Endothelial cell of umbilical vein (primary cell): ENCODE measurements at regions not wholly inside any gene's neighbourhood (a gene's known extent, or its start where the extent isn't known, plus 50 kb on each side); places are given as distances from the start of the nearest gene placed in this dataset.

Source experiments
- BruUV-seq: library from RNA; stranded (reverse); fragments of 400-500 nt; replicated peaks from 2 replicates; lab custom pipeline; 2021; lab: Mats Ljungman, UMichigan
- CTCF ChIA-PET: fragments of 300-600, 350-600 bp; sonication (Branson Sonifier 250); formaldehyde crosslinking; loops from one replicate; lab custom pipeline; 2021; ENCODE audit warnings: antibody characterized with exemption, inconsistent platforms; lab: Charles Lee
- POLR2A ChIA-PET: fragments of 300-600, 350-600 bp; sonication (Branson Sonifier 250); formaldehyde crosslinking; loops from one replicate; lab custom pipeline; 2021; ENCODE audit warnings: antibody characterized with exemption, inconsistent platforms; lab: Charles Lee
- DNase-seq: peaks from one replicate; pipeline ENCODE4 v3.0.0-alpha.2; 2011; ENCODE audit warnings: low read depth, low spot score
- FAIRE-seq: peaks from 2 replicates; lab custom pipeline; 2011; peaks lifted over from hg19 to GRCh38; lab: Jason Lieb, UNC
- H2AFZ ChIP-seq: 2 replicates; pipeline ENCODE4 v1.6.0; 2012; ENCODE audit warnings: low read depth, low read length, control low read depth, inconsistent platforms
- H3K27ac ChIP-seq: 2 replicates; pipeline ENCODE4 v1.5.1; 2011; ENCODE audit warnings: low read depth, mild to moderate bottlenecking, control low read depth, low read length, moderate library complexity; ENCODE audit not compliant: insufficient read depth
- H3K27me3 ChIP-seq, 2 experiments: 2 replicates each; pipeline versions ENCODE4 v1.6.0 to v1.6.1; 2011; ENCODE audit warnings: low read length in 2 of 2, mixed read lengths in 1 of 2; ENCODE audit not compliant: control insufficient read depth in 2 of 2, insufficient read depth in 2 of 2
- H3K36me3 ChIP-seq, 2 experiments: 2 replicates in 1 of 2; 3 replicates in 1 of 2; pipeline ENCODE4 v1.5.1; 2011; ENCODE audit warnings: low read length in 2 of 2, mild to moderate bottlenecking in 1 of 2, moderate library complexity in 1 of 2; ENCODE audit not compliant: control insufficient read depth in 2 of 2, insufficient read depth in 2 of 2; ENCODE audit errors: extremely low read depth in 1 of 2
- H3K4me1 ChIP-seq: 3 replicates; pipeline ENCODE4 v1.5.1; 2011; ENCODE audit warnings: mild to moderate bottlenecking, low read length; ENCODE audit not compliant: control insufficient read depth, insufficient read depth; ENCODE audit errors: extremely low read depth
- H3K4me2 ChIP-seq: 2 replicates; pipeline ENCODE4 v1.6.1; 2011; ENCODE audit warnings: low read length, control low read depth, mixed read lengths; ENCODE audit not compliant: insufficient read depth
- H3K4me3 ChIP-seq, 3 experiments: fragments of 200-600 bp in 1 of 3; sonication (generic), shearing (Covaris generic) in 1 of 3; replicated peaks in 1 of 3; 2 replicates each; pipeline ENCODE4 v1.5.1; 2011 to 2016; ENCODE audit warnings: control low read depth in 3 of 3, low read length in 3 of 3, mild to moderate bottlenecking in 2 of 3, inconsistent platforms in 1 of 3, low read depth in 1 of 3, moderate library complexity in 1 of 3; ENCODE audit not compliant: insufficient read depth in 1 of 3
- H3K79me2 ChIP-seq: 2 replicates; pipeline ENCODE4 v1.6.0; 2012; ENCODE audit warnings: low read length, inconsistent platforms; ENCODE audit not compliant: control insufficient read depth, insufficient read depth
- H3K9ac ChIP-seq: replicated peaks from 2 replicates; pipeline ENCODE3; 2011; ENCODE audit warnings: low read length, control low read depth; ENCODE audit not compliant: insufficient read depth; ENCODE audit errors: extremely low read depth
- H3K9me1 ChIP-seq: replicated peaks from 3 replicates; pipeline ENCODE4 v1.6.0; 2011; ENCODE audit warnings: mild to moderate bottlenecking, low read length; ENCODE audit not compliant: control insufficient read depth, insufficient read depth; ENCODE audit errors: extremely low read depth
- H3K9me3 ChIP-seq: replicated peaks from 2 replicates; pipeline ENCODE4 v1.5.1; 2012; ENCODE audit warnings: low read length, inconsistent platforms; ENCODE audit not compliant: control insufficient read depth, insufficient read depth
- H4K20me1 ChIP-seq: replicated peaks from 2 replicates; pipeline ENCODE3; 2011; ENCODE audit warnings: mild to moderate bottlenecking, low read length; ENCODE audit not compliant: control insufficient read depth, insufficient read depth; ENCODE audit errors: extremely low read depth
- CTCF ChIP-seq, 2 donors: IDR thresholded peaks; 1 replicate in 1 of 2; 2 replicates in 1 of 2; pipeline ENCODE4 v1.5.1; 2011; ENCODE audit warnings: low read length in 2 of 2, mild to moderate bottlenecking in 2 of 2, moderate library complexity in 2 of 2, control low read depth in 1 of 2, inconsistent platforms in 1 of 2, low read depth in 1 of 2; ENCODE audit not compliant: insufficient read depth in 1 of 2; ENCODE audit errors: extremely low read depth in 1 of 2
- EZH2 ChIP-seq: IDR thresholded peaks from 2 replicates; pipeline ENCODE4 v1.6.1; 2012; ENCODE audit warnings: borderline replicate concordance, low read depth, mild to moderate bottlenecking, moderate library complexity, low read length, inconsistent platforms; ENCODE audit not compliant: severe bottlenecking
- FOS ChIP-seq: IDR thresholded peaks from 2 replicates; pipeline ENCODE4 v1.6.1; 2011; ENCODE audit warnings: mild to moderate bottlenecking, low read length, moderate library complexity, borderline replicate concordance; ENCODE audit not compliant: insufficient read depth
- GATA2 ChIP-seq: IDR thresholded peaks from 2 replicates; pipeline ENCODE4 v1.7.0; 2011; ENCODE audit warnings: low read depth, mild to moderate bottlenecking, moderate library complexity, mixed read lengths, low read length; ENCODE audit not compliant: insufficient read length, insufficient read depth
- JUN ChIP-seq: IDR thresholded peaks from 2 replicates; pipeline ENCODE4 v1.6.1; 2011; ENCODE audit warnings: borderline replicate concordance, low read depth; ENCODE audit not compliant: insufficient read length, insufficient read depth
- MAX ChIP-seq: IDR thresholded peaks from 2 replicates; pipeline ENCODE4 v1.6.1; 2011; ENCODE audit not compliant: insufficient read depth, insufficient read length
- MYC ChIP-seq: IDR thresholded peaks from one replicate; pipeline ENCODE4 v1.6.1; 2011; ENCODE audit warnings: mild to moderate bottlenecking, low read depth, low read length
- POLR2A ChIP-seq: IDR thresholded peaks from 2 replicates; pipeline ENCODE4 v1.6.1; 2012; ENCODE audit warnings: low read depth, mild to moderate bottlenecking, control low read depth, low read length
- POLR2AphosphoS5 ChIP-seq: IDR thresholded peaks from 2 replicates; pipeline ENCODE4 v1.6.1; 2012; ENCODE audit warnings: low read depth, mild to moderate bottlenecking, control low read depth, low read length, moderate library complexity; ENCODE audit not compliant: insufficient read depth
- dilution Hi-C: fragments of 300-500 bp; cut with MboI; formaldehyde crosslinking; loops from one replicate; pipeline ENCODE4 v1.15.0; 2019; ENCODE audit warnings: low sequenced_read_pairs; ENCODE audit not compliant: extremely low pct_ligation_motif_present
- intact Hi-C: fragments of 100-400 bp; cut with micrococcal nuclease; formaldehyde crosslinking; loops from one replicate; pipeline ENCODE4 v1.10.0; 2022

- peaks cover 49% of the 10 kb centered on the region for H3K4me1 ChIP-seq
- H3K4me2 ChIP-seq = no peak overlapping the region
- ChIA-PET POLR2A (no interaction called here), CTCF (no interaction called here)
- no peaks in the 10 kb centered on the region for H3K9me1 ChIP-seq
- H3K4me3 ChIP-seq = no peak overlapping the region
- H4K20me1 ChIP-seq = no peaks in the 10 kb centered on the region
- no peaks in the 10 kb centered on the region for H3K27me3 ChIP-seq
- no peak for DNase-seq
- no peaks in the 10 kb centered on the region for H3K36me3 ChIP-seq
- dilution Hi-C loops = no loop called here
- intact Hi-C loops = loop anchor here (5.0 to 10.0 kb wide), 2 partner anchors 730 to 778 kb away; partner anchors contain the start of gene STAMBPL1
- FAIRE-seq = no peak
- H3K79me2 ChIP-seq = no peaks in the 10 kb centered on the region
- BruUV-seq = no TSS peak
- H2AFZ ChIP-seq = no peak overlapping the region
- H3K9ac ChIP-seq = no peak overlapping the region
- H3K9me3 ChIP-seq = no peaks in the 10 kb centered on the region
- TF ChIP-seq EZH2 (no peak), JUN (no peak), GATA2 (no peak), POLR2A (no peak), POLR2AphosphoS5 (no peak), MAX (no peak), CTCF (IDR thresholded peaks at IDR 0.05; ENCODE audit: extremely low read depth in 1 of 2, insufficient read depth in 1 of 2, low read depth in 1 of 2, low read length in 2 of 2) (no peak), MYC (no peak), FOS (no peak)
- no peak overlapping the region for H3K27ac ChIP-seq
These were observed 291.3 kb downstream of the PTEN start for GRCh38 chr10:88154596-88155250.
